GM12892 (cell line): ENCODE measurements at regions not wholly inside any gene's neighbourhood (a gene's known extent, or its start where the extent isn't known, plus 50 kb on each side); places are given as distances from the start of the nearest gene placed in this dataset.

Source experiments
- POLR2A ChIP-seq: IDR thresholded peaks from 2 replicates; pipeline ENCODE4 v1.6.1; 2011; ENCODE audit warnings: low read depth, low read length, control low read depth
- POLR2AphosphoS5 ChIP-seq: IDR thresholded peaks from 2 replicates; pipeline ENCODE4 v1.6.1; 2011; ENCODE audit warnings: low read depth, low read length, control low read depth

- TF ChIP-seq POLR2AphosphoS5 (no peak), POLR2A (no peak)
These were observed 111.8 kb upstream of the CENPW start for GRCh38 chr6:126227833-126228702.
